GM12878 (cell line): ENCODE measurements at regions not wholly inside any gene's neighbourhood (a gene's known extent, or its start where the extent isn't known, plus 50 kb on each side); places are given as distances from the start of the nearest gene placed in this dataset.

ENCODE experiments used
- ATAC-seq: fragments of 200-7000 bp; cut with Tn5 transposase; 3 replicates; pipeline ENCODE4 v1.9.1; 2020; ENCODE audit warnings: mild to moderate bottlenecking, moderate library complexity
- BruUV-seq: library from RNA; stranded (reverse); fragments of 400-500 nt; replicated peaks from 2 replicates; lab custom pipeline; 2021; lab: Mats Ljungman, UMichigan
- CTCF ChIA-PET: fragments of 300-600 bp; sonication (Branson Sonifier 250); formaldehyde crosslinking; extraction: SDS; loops from one replicate; lab custom pipeline; 2021; ENCODE audit warnings: inconsistent platforms; lab: Yijun Ruan, JAX
- POLR2A ChIA-PET: fragments of 350-600 bp; formaldehyde crosslinking; extraction: SDS; loops from one replicate; lab custom pipeline; 2021; ENCODE audit warnings: inconsistent platforms; lab: Charles Lee
- RAD21 ChIA-PET: fragments of 300-600 bp; sonication (Branson Sonifier 250); formaldehyde crosslinking; loops from one replicate; lab custom pipeline; 2023; ENCODE audit warnings: antibody characterized with exemption; ENCODE audit not compliant: unreplicated experiment; lab: Charles Lee
- SMC1A ChIA-PET: fragments of 300-600 bp; sonication (Branson Sonifier 250); formaldehyde crosslinking; loops from one replicate; lab custom pipeline; 2023; ENCODE audit not compliant: unreplicated experiment, uncharacterized antibody; lab: Charles Lee
- DNase-seq: peaks from one replicate; pipeline ENCODE4 v3.0.0-alpha.2; 2011; ENCODE audit warnings: low read depth, low spot score
- FAIRE-seq: peaks from 3 replicates; lab custom pipeline; 2011; peaks lifted over from hg19 to GRCh38; lab: Jason Lieb, UNC
- H2AFZ ChIP-seq: 2 replicates; pipeline ENCODE4 v1.6.0; 2011; ENCODE audit warnings: low read depth, low read length, control low read depth; ENCODE audit not compliant: control insufficient read depth
- H3K27ac ChIP-seq: 2 replicates; pipeline ENCODE4 v1.5.1; 2011; ENCODE audit warnings: control low read depth; ENCODE audit not compliant: control insufficient read depth, insufficient read depth
- H3K27me3 ChIP-seq, 2 experiments: replicated peaks in 1 of 2; 2 replicates each; pipeline versions ENCODE4 v1.6.0 to v1.6.1; 2011; ENCODE audit warnings: low read length in 1 of 2; ENCODE audit not compliant: control insufficient read depth in 2 of 2, insufficient read depth in 2 of 2
- H3K36me3 ChIP-seq, 2 experiments: 2 replicates each; pipeline ENCODE4 v1.5.1; 2011; ENCODE audit warnings: low read length in 1 of 2; ENCODE audit not compliant: control insufficient read depth in 2 of 2, insufficient read depth in 2 of 2
- H3K4me1 ChIP-seq: 2 replicates; pipeline ENCODE4 v1.6.1; 2011; ENCODE audit warnings: mild to moderate bottlenecking, low read length, moderate library complexity, mixed read lengths; ENCODE audit not compliant: control insufficient read depth, insufficient read depth
- H3K4me2 ChIP-seq: 2 replicates; pipeline ENCODE4 v1.6.0; 2011; ENCODE audit warnings: control low read depth; ENCODE audit not compliant: control insufficient read depth, insufficient read depth
- H3K4me3 ChIP-seq: fragments of 200-600 bp; sonication (generic); 2 replicates; pipeline ENCODE4 v1.5.1; 2016
- H3K79me2 ChIP-seq: 2 replicates; pipeline ENCODE4 v1.6.0; 2011; ENCODE audit warnings: low read length; ENCODE audit not compliant: control insufficient read depth, insufficient read depth
- H3K9ac ChIP-seq: 2 replicates; pipeline ENCODE4 v1.8.0; 2011; ENCODE audit warnings: low read length, control low read depth, mixed read lengths; ENCODE audit not compliant: control insufficient read depth, insufficient read depth
- H3K9me3 ChIP-seq: replicated peaks from 3 replicates; pipeline ENCODE4 v1.5.1; 2011; ENCODE audit warnings: mild to moderate bottlenecking, low read length; ENCODE audit not compliant: control insufficient read depth, insufficient read depth
- H4K20me1 ChIP-seq: 2 replicates; pipeline ENCODE4 v1.6.0; 2011; ENCODE audit not compliant: control insufficient read depth, insufficient read depth
- BMI1 ChIP-seq: fragments of 450-650 bp; IDR thresholded peaks from 2 replicates; pipeline ENCODE4 v1.6.1; 2016; ENCODE audit warnings: mild to moderate bottlenecking, moderate library complexity, borderline replicate concordance
- EED ChIP-seq: sonication (generic); IDR thresholded peaks from 2 replicates; pipeline ENCODE4 v1.6.1; 2016; ENCODE audit warnings: antibody characterized with exemption, low read depth
- JUNB ChIP-seq: IDR thresholded peaks from 2 replicates; pipeline ENCODE4 v1.6.1; 2016; ENCODE audit warnings: antibody characterized with exemption, mild to moderate bottlenecking
- LARP7 ChIP-seq: fragments of 450-650 bp; IDR thresholded peaks from 2 replicates; pipeline ENCODE4 v1.6.1; 2017; ENCODE audit warnings: mild to moderate bottlenecking
- NR2C2 ChIP-seq: IDR thresholded peaks from 2 replicates; pipeline ENCODE4 v1.6.1; 2011; ENCODE audit warnings: borderline replicate concordance, low read depth; ENCODE audit not compliant: control insufficient read depth, insufficient read length
- POLR2A ChIP-seq: IDR thresholded peaks from 2 replicates; pipeline ENCODE4 v1.6.1; 2011; ENCODE audit warnings: low read depth, mild to moderate bottlenecking, low read length
- POLR2AphosphoS5 ChIP-seq: IDR thresholded peaks from 2 replicates; pipeline ENCODE4 v1.6.1; 2011; ENCODE audit warnings: mild to moderate bottlenecking, low read length, inconsistent platforms
- RAD21 ChIP-seq: IDR thresholded peaks from 2 replicates; pipeline ENCODE4 v1.6.1; 2011; ENCODE audit warnings: mild to moderate bottlenecking, low read depth, low read length, moderate library complexity; ENCODE audit not compliant: insufficient read depth
- SMAD1 ChIP-seq: fragments of 450-650 bp; IDR thresholded peaks from 2 replicates; pipeline ENCODE4 v1.6.1; 2018; ENCODE audit warnings: mild to moderate bottlenecking, low read depth; ENCODE audit not compliant: partially characterized antibody
- SMARCA5 ChIP-seq: fragments of 450-650 bp; IDR thresholded peaks from 2 replicates; pipeline ENCODE4 v1.6.1; 2017; ENCODE audit warnings: mild to moderate bottlenecking
- SREBF2 ChIP-seq: IDR thresholded peaks from 2 replicates; pipeline ENCODE4 v1.6.1; 2012; ENCODE audit warnings: mild to moderate bottlenecking, low read length
- TBL1XR1 ChIP-seq: IDR thresholded peaks from 2 replicates; pipeline ENCODE4 v1.6.1; 2012; ENCODE audit warnings: low read depth, low read length, improper control_type of control experiment
- TCF3 ChIP-seq: IDR thresholded peaks from 2 replicates; pipeline ENCODE4 v1.6.1; 2012; ENCODE audit warnings: low read depth, mild to moderate bottlenecking, low read length, borderline replicate concordance; ENCODE audit not compliant: insufficient read depth
- ZSCAN29 ChIP-seq: fragments of 450-650 bp; IDR thresholded peaks from 2 replicates; pipeline ENCODE4 v1.6.1; 2017; ENCODE audit warnings: mild to moderate bottlenecking, moderate library complexity
- WGBS: methylation state at CpG from one replicate; pipeline ENCODE4 v1.1.6; 2016; ENCODE audit warnings: low lambda C conversion rate; ENCODE audit not compliant: insufficient replicate concordance, insufficient coverage; ENCODE audit errors: missing lambda C conversion rate; 5-methylcytosine and 5-hydroxymethylcytosine counted together
- in situ Hi-C: fragments of 300-500 bp; cut with MboI; formaldehyde crosslinking; loops from 9 replicates; pipeline ENCODE4 v1.14.3; 2018; ENCODE audit warnings: mixed read lengths
- intact Hi-C: fragments of 100-400 bp; cut with micrococcal nuclease; formaldehyde crosslinking; loops from one replicate; pipeline ENCODE4 v1.14.2; 2022; ENCODE audit not compliant: unreplicated experiment
- TF ChIP-seq, protein P1 (sequence below): fragments of 450-650 bp; conservative IDR thresholded peaks from 2 replicates; pipeline ENCODE4 v1.6.1; 2017; ENCODE audit warnings: mild to moderate bottlenecking, moderate library complexity
- TF ChIP-seq, protein P2 (sequence below): fragments of 450-650 bp; IDR thresholded peaks from 2 replicates; pipeline ENCODE4 v1.6.1; 2017; ENCODE audit warnings: mild to moderate bottlenecking, moderate library complexity
- TF ChIP-seq, protein P3 (sequence below): IDR thresholded peaks from 2 replicates; pipeline ENCODE4 v1.6.1; 2011; ENCODE audit warnings: borderline replicate concordance, low read depth, mild to moderate bottlenecking, moderate library complexity, mixed read lengths, low read length; ENCODE audit not compliant: insufficient read depth; ENCODE audit errors: extremely low read length

DNA sequence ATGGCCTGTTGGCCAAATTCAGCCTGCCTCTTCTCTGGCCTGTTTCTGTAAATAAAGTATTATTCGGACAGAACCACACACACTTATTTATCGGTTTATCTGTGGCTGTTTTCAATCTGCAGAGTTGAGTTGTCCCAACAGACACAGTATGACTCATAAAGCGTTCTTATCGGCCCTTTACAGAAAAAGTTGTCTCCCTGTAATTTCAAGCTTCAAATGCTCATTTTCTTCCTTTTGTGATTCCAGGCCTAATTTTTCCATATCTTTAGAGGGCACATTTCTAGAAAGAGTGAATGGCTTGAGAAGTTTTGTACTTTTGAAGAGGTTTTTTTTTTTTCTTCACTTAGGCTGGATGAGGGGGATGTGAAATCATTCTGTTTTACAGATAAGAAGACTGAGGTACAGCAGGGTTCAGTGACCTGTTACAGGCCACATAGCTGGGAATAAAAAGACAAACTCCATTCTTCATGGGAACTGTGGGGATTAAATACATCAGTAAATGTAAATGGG, 440.9 kb downstream of the TSHZ3 start:
- 46% methylated on average over 4 of the region's 4 CpGs for WGBS
- ChIA-PET RAD21 (no interaction called here), SMC1A (no interaction called here), CTCF (no interaction called here), POLR2A (no interaction called here)
- no peaks in the 10 kb centered on the region; the same call in 2 of the 3 replicates for H3K9me3 ChIP-seq
- no peaks in the 10 kb centered on the region for H3K36me3 ChIP-seq
- no peak overlapping the region for H3K4me3 ChIP-seq
- H3K4me1 ChIP-seq: no peaks in the 10 kb centered on the region
- intact Hi-C loops (no loop called here), in situ Hi-C loops (no loop called here)
- no peaks in the 10 kb centered on the region for H4K20me1 ChIP-seq
- no peak overlapping the region for H3K4me2 ChIP-seq
- ATAC-seq (no peak), FAIRE-seq (no peak), DNase-seq (no peak)
- no peaks in the 10 kb centered on the region for H3K27me3 ChIP-seq
- H3K9ac ChIP-seq: no peak overlapping the region
- no peaks in the 10 kb centered on the region for H3K79me2 ChIP-seq
- no peak overlapping the region for H3K27ac ChIP-seq
- BruUV-seq: no TSS peak
- H2AFZ ChIP-seq: no peak overlapping the region
- TF ChIP-seq, protein P1, sequence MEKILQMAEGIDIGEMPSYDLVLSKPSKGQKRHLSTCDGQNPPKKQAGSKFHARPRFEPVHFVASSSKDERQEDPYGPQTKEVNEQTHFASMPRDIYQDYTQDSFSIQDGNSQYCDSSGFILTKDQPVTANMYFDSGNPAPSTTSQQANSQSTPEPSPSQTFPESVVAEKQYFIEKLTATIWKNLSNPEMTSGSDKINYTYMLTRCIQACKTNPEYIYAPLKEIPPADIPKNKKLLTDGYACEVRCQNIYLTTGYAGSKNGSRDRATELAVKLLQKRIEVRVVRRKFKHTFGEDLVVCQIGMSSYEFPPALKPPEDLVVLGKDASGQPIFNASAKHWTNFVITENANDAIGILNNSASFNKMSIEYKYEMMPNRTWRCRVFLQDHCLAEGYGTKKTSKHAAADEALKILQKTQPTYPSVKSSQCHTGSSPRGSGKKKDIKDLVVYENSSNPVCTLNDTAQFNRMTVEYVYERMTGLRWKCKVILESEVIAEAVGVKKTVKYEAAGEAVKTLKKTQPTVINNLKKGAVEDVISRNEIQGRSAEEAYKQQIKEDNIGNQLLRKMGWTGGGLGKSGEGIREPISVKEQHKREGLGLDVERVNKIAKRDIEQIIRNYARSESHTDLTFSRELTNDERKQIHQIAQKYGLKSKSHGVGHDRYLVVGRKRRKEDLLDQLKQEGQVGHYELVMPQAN: no peak
- TF ChIP-seq, protein P2, sequence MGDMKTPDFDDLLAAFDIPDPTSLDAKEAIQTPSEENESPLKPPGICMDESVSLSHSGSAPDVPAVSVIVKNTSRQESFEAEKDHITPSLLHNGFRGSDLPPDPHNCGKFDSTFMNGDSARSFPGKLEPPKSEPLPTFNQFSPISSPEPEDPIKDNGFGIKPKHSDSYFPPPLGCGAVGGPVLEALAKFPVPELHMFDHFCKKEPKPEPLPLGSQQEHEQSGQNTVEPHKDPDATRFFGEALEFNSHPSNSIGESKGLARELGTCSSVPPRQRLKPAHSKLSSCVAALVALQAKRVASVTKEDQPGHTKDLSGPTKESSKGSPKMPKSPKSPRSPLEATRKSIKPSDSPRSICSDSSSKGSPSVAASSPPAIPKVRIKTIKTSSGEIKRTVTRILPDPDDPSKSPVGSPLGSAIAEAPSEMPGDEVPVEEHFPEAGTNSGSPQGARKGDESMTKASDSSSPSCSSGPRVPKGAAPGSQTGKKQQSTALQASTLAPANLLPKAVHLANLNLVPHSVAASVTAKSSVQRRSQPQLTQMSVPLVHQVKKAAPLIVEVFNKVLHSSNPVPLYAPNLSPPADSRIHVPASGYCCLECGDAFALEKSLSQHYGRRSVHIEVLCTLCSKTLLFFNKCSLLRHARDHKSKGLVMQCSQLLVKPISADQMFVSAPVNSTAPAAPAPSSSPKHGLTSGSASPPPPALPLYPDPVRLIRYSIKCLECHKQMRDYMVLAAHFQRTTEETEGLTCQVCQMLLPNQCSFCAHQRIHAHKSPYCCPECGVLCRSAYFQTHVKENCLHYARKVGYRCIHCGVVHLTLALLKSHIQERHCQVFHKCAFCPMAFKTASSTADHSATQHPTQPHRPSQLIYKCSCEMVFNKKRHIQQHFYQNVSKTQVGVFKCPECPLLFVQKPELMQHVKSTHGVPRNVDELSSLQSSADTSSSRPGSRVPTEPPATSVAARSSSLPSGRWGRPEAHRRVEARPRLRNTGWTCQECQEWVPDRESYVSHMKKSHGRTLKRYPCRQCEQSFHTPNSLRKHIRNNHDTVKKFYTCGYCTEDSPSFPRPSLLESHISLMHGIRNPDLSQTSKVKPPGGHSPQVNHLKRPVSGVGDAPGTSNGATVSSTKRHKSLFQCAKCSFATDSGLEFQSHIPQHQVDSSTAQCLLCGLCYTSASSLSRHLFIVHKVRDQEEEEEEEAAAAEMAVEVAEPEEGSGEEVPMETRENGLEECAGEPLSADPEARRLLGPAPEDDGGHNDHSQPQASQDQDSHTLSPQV: no peak
- TF ChIP-seq POLR2A (no peak), BMI1 (no peak), EED (no peak), SMARCA5 (no peak), ZSCAN29 (no peak), NR2C2 (no peak), TBL1XR1 (no peak), TCF3 (no peak), SREBF2 (no peak), RAD21 (no peak), JUNB (no peak), SMAD1 (no peak), LARP7 (no peak), POLR2AphosphoS5 (no peak)
- TF ChIP-seq, protein P3, sequence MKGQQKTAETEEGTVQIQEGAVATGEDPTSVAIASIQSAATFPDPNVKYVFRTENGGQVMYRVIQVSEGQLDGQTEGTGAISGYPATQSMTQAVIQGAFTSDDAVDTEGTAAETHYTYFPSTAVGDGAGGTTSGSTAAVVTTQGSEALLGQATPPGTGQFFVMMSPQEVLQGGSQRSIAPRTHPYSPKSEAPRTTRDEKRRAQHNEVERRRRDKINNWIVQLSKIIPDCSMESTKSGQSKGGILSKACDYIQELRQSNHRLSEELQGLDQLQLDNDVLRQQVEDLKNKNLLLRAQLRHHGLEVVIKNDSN: no peak
